Breast epithelium (tissue), 4 donors: ENCODE measurements at regions not wholly inside any gene's neighbourhood (a gene's known extent, or its start where the extent isn't known, plus 50 kb on each side); places are given as distances from the start of the nearest gene placed in this dataset.

Experiments
- DNase-seq, 2 donors: peaks; one replicate each; pipeline ENCODE4 v3.0.0-alpha.2; 2019; ENCODE audit warnings: low spot score in 2 of 2
- H3K27ac ChIP-seq, 2 donors: fragments of 200-600 bp; sonication (generic) in 1 of 2; one replicate each; pipeline ENCODE4 v1.5.1; 2016 to 2019; ENCODE audit warnings: mild to moderate bottlenecking in 1 of 2
- H3K27me3 ChIP-seq, 2 donors: fragments of 200-600 bp; sonication (generic) in 1 of 2; one replicate each; pipeline versions ENCODE4 v1.5.1 to v1.6.0; 2017 to 2019; ENCODE audit warnings: control low read depth in 1 of 2, mild to moderate bottlenecking in 1 of 2
- H3K36me3 ChIP-seq: fragments of 200-600 bp; one replicate; pipeline ENCODE4 v1.5.1; 2019
- H3K4me1 ChIP-seq, 2 donors: fragments of 200-600 bp; sonication (generic); one replicate each; pipeline ENCODE4 v1.5.1; 2016 to 2019; ENCODE audit warnings: control low read depth in 1 of 2
- H3K4me3 ChIP-seq, 3 donors: fragments of 200-600 bp; sonication (generic); 1 replicate in 2 of 3; 2 replicates in 1 of 3; pipeline ENCODE4 v1.5.1; 2016 to 2019; ENCODE audit warnings: mild to moderate bottlenecking in 3 of 3, moderate library complexity in 2 of 3
- H3K9me3 ChIP-seq, 2 donors: fragments of 200-600 bp; sonication (generic) in 1 of 2; one replicate each; pipeline ENCODE4 v1.5.1; 2016 to 2019; ENCODE audit warnings: control low read depth in 1 of 2
- CTCF ChIP-seq, 3 donors: fragments of 450-650 bp; IDR thresholded peaks; one replicate each; pipeline ENCODE4 v1.5.1; 2016 to 2017; ENCODE audit warnings: antibody characterized with exemption in 3 of 3, mild to moderate bottlenecking in 3 of 3, moderate library complexity in 3 of 3
- POLR2A ChIP-seq: fragments of 450-650 bp; IDR thresholded peaks from one replicate; pipeline ENCODE4 v1.6.1; 2016; ENCODE audit warnings: antibody characterized with exemption, mild to moderate bottlenecking, moderate library complexity
- POLR2AphosphoS5 ChIP-seq, 3 donors: sonication (generic); formaldehyde crosslinking; IDR thresholded peaks; one replicate each; pipeline ENCODE4 v1.6.1; 2017; ENCODE audit warnings: antibody characterized with exemption in 3 of 3
- intact Hi-C: fragments of 100-400 bp; cut with DNase I; formaldehyde crosslinking; loops from one replicate; pipeline ENCODE4 v1.15.1; 2023; ENCODE audit warnings: low total_unique reads

GRCh38 chr20:24862186-24862585 lies 86.9 kb upstream of the CST7 start:
- no peak for DNase-seq

GRCh38 chr20:24862606-24863005 lies 86.5 kb upstream of the CST7 start:
- Histone ChIP-seq H3K4me3 (no peak overlapping the region), H3K27me3 (no peaks in the 10 kb centered on the region), H3K27ac (no peak overlapping the region), H3K9me3 (peaks cover 12 to 17% of the 10 kb centered on the region in 2 donors), H3K36me3 (no peaks in the 10 kb centered on the region), H3K4me1 (no peaks in the 10 kb centered on the region)
- TF ChIP-seq POLR2A (no peak), CTCF (IDR thresholded peaks at IDR 0.05) (no peak), POLR2AphosphoS5 (IDR thresholded peaks at IDR 0.05) (no peak)
- DNase-seq, result no peak
- intact Hi-C loops, result no loop called here

More at GRCh38 chr20:24862186-24862585, 86.9 kb upstream of the CST7 start:
- Histone ChIP-seq H3K36me3 (no peaks in the 10 kb centered on the region), H3K9me3 (peaks cover 12 to 17% of the 10 kb centered on the region in 2 donors), H3K27ac (no peak overlapping the region), H3K4me1 (no peaks in the 10 kb centered on the region), H3K27me3 (no peaks in the 10 kb centered on the region), H3K4me3 (no peak overlapping the region)
- TF ChIP-seq CTCF (IDR thresholded peaks at IDR 0.05), result no peak
- no peak for TF ChIP-seq POLR2AphosphoS5 (IDR thresholded peaks at IDR 0.05)
- no peak for TF ChIP-seq POLR2A
- intact Hi-C loops, result no loop called here

GRCh38 chr20:24863356-24863755 lies 85.7 kb upstream of the CST7 start:
- Histone ChIP-seq H3K27me3 (no peaks in the 10 kb centered on the region), H3K9me3 (peaks cover 12 to 17% of the 10 kb centered on the region in 2 donors), H3K27ac (no peak overlapping the region), H3K4me3 (no peak overlapping the region), H3K4me1 (no peaks in the 10 kb centered on the region), H3K36me3 (no peaks in the 10 kb centered on the region)
- TF ChIP-seq POLR2AphosphoS5 (IDR thresholded peaks at IDR 0.05), result no peak
- TF ChIP-seq POLR2A, result no peak
- no peak for TF ChIP-seq CTCF (IDR thresholded peaks at IDR 0.05)
- intact Hi-C loops, result no loop called here
- DNase-seq, result no peak

- H3K36me3 ChIP-seq, result no peaks in the 10 kb centered on the region
- H3K27ac ChIP-seq, result no peak overlapping the region
- TF ChIP-seq CTCF (IDR thresholded peaks at IDR 0.05), result no peak
- TF ChIP-seq POLR2AphosphoS5 (IDR thresholded peaks at IDR 0.05), result no peak
- TF ChIP-seq POLR2A, result no peak
These were observed 83.1 kb upstream of the CST7 start for GRCh38 chr20:24866008-24866407.

GRCh38 chr20:24866742-24867141 lies 82.3 kb upstream of the CST7 start:
- no peak overlapping the region for H3K27ac ChIP-seq
- H3K27me3 ChIP-seq, result peaks cover 0 to under 1% of the 10 kb centered on the region in 2 donors
- no peak for DNase-seq
- no peak overlapping the region for H3K4me3 ChIP-seq
- no peaks in the 10 kb centered on the region for H3K36me3 ChIP-seq
- intact Hi-C loops, result no loop called here
- TF ChIP-seq POLR2A (no peak), CTCF (IDR thresholded peaks at IDR 0.05) (no peak), POLR2AphosphoS5 (IDR thresholded peaks at IDR 0.05) (no peak)
- H3K4me1 ChIP-seq, result no peaks in the 10 kb centered on the region
- H3K9me3 ChIP-seq, result peaks cover 12 to 17% of the 10 kb centered on the region in 2 donors

More at GRCh38 chr20:24866008-24866407, 83.1 kb upstream of the CST7 start:
- Histone ChIP-seq H3K4me1 (no peaks in the 10 kb centered on the region), H3K9me3 (peaks cover 12 to 17% of the 10 kb centered on the region in 2 donors), H3K27me3 (no peaks in the 10 kb centered on the region), H3K4me3 (no peak overlapping the region)
- intact Hi-C loops, result no loop called here
- no peak for DNase-seq
